ENCODE measurements at regions not wholly inside any gene's neighbourhood (a gene's known extent, or its start where the extent isn't known, plus 50 kb on each side); places are given as distances from the start of the nearest gene placed in this dataset.

- TF ChIP-seq CTCF (IDR thresholded peaks at IDR 0.05) (no peak), POLR2AphosphoS5 (IDR thresholded peaks at IDR 0.05) (no peak), POLR2A (IDR thresholded peaks at IDR 0.05) (no peak)
Observed at GRCh38 chr15:98347001-98347400, 301.3 kb upstream of the IGF1R start.
